ENCODE measurements at regions not wholly inside any gene's neighbourhood (a gene's known extent, or its start where the extent isn't known, plus 50 kb on each side); places are given as distances from the start of the nearest gene placed in this dataset.

- Histone ChIP-seq H3K27ac (replicated peaks in 1 of 4) (no peak overlapping the region), H3K9me3 (no peaks in the 10 kb centered on the region), H3K4me3 (no peak overlapping the region), H3K36me3 (no peaks in the 10 kb centered on the region), H3K27me3 (no peaks in the 10 kb centered on the region), H3K4me1 (no peaks in the 10 kb centered on the region)
- TF ChIP-seq EP300 (IDR thresholded peaks at IDR 0.05) (no peak), CTCF (IDR thresholded peaks at IDR 0.05) (no peak), POLR2A (IDR thresholded peaks at IDR 0.05; ENCODE audit: low read depth) (no peak), POLR2AphosphoS5 (IDR thresholded peaks at IDR 0.05) (no peak)
- WGBS: 67% methylated on average over 3 of the region's 3 CpGs
- intact Hi-C loops (cut with DNase I): no loop called here
- no peak for DNase-seq (ENCODE audit: extremely low spot score)
These were observed 602.3 kb upstream of the SUCLG2 start for GRCh38 chr3:68256635-68257223.

GRCh38 chr3:68249265-68249664 lies 594.9 kb upstream of the SUCLG2 start:
- Histone ChIP-seq H3K4me1 (no peaks in the 10 kb centered on the region), H3K27me3 (peaks cover 0 to 4% (median 0%) of the 10 kb centered on the region in 4 donors), H3K4me3 (no peak overlapping the region), H3K27ac (replicated peaks in 1 of 4) (no peak overlapping the region), H3K36me3 (no peaks in the 10 kb centered on the region), H3K9me3 (no peaks in the 10 kb centered on the region)
- no peak for TF ChIP-seq POLR2AphosphoS5 (IDR thresholded peaks at IDR 0.05)
- TF ChIP-seq EP300 (IDR thresholded peaks at IDR 0.05): no peak
- TF ChIP-seq CTCF (IDR thresholded peaks at IDR 0.05): no peak
- TF ChIP-seq POLR2A (IDR thresholded peaks at IDR 0.05; ENCODE audit: low read depth): no peak
- intact Hi-C loops (cut with DNase I): no loop called here
- WGBS: 90% methylated on average over 2 of the region's 2 CpGs
- no peak for DNase-seq (ENCODE audit: extremely low spot score)

GRCh38 chr3:68242606-68243005 lies 588.2 kb upstream of the SUCLG2 start:
- H3K27me3 ChIP-seq: peaks cover 0 to 4% (median 0%) of the 10 kb centered on the region in 4 donors
- H3K27ac ChIP-seq (replicated peaks in 1 of 4): no peak overlapping the region
- WGBS: 20% methylated on average over 1 of the region's 1 CpG
- H3K36me3 ChIP-seq: no peaks in the 10 kb centered on the region
- intact Hi-C loops (cut with DNase I): no loop called here
- no peak overlapping the region for H3K4me3 ChIP-seq
- peaks cover 0 to 4% (median 0%) of the 10 kb centered on the region in 4 donors for H3K4me1 ChIP-seq
- no peak for DNase-seq (ENCODE audit: extremely low spot score)
- no peaks in the 10 kb centered on the region for H3K9me3 ChIP-seq
- TF ChIP-seq POLR2AphosphoS5 (IDR thresholded peaks at IDR 0.05) (no peak), EP300 (IDR thresholded peaks at IDR 0.05) (no peak), CTCF (IDR thresholded peaks at IDR 0.05) (no peak), POLR2A (IDR thresholded peaks at IDR 0.05; ENCODE audit: low read depth) (no peak)

- intact Hi-C loops (cut with DNase I): no loop called here
These were observed 585.1 kb upstream of the SUCLG2 start for GRCh38 chr3:68239542-68239941.

More at GRCh38 chr3:68239542-68239941, 585.1 kb upstream of the SUCLG2 start:
- Histone ChIP-seq H3K36me3 (no peaks in the 10 kb centered on the region), H3K27ac (replicated peaks in 1 of 4) (no peak overlapping the region), H3K4me3 (no peak overlapping the region), H3K9me3 (no peaks in the 10 kb centered on the region), H3K4me1 (peaks cover 0 to 4% (median 0%) of the 10 kb centered on the region in 4 donors), H3K27me3 (no peaks in the 10 kb centered on the region)
- TF ChIP-seq POLR2A (IDR thresholded peaks at IDR 0.05; ENCODE audit: low read depth): no peak
- TF ChIP-seq POLR2AphosphoS5 (IDR thresholded peaks at IDR 0.05): no peak
- no peak for TF ChIP-seq EP300 (IDR thresholded peaks at IDR 0.05)
- TF ChIP-seq CTCF (IDR thresholded peaks at IDR 0.05): no peak
- no peak for DNase-seq (ENCODE audit: extremely low spot score)
- WGBS: 48% methylated on average over 1 of the region's 1 CpG
